ENCODE measurements at regions not wholly inside any gene's neighbourhood (a gene's known extent, or its start where the extent isn't known, plus 50 kb on each side); places are given as distances from the start of the nearest gene placed in this dataset.

DNA sequence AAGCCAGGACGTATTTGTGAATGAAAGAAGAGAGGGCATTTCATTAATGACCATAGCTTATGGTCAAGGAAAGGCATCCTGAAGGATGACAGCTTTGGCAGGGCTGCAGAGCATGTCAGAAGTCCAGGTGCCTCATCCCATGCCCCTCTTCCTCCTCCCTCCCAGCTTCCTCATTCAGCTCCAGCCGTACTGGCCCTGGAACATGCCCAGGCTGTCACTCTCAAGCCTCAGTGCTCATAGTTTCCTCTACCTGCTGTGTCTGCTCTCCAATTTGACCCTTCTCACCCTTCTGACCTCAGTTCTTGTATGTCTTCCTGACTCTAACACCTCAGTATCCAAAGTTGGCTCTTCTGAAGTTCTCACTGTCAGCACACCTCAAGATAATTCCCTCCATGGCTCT is 695.8 kb upstream of the HS6ST1 start:
- TF ChIP-seq, protein P1, sequence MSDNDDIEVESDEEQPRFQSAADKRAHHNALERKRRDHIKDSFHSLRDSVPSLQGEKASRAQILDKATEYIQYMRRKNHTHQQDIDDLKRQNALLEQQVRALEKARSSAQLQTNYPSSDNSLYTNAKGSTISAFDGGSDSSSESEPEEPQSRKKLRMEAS (IDR thresholded peaks at IDR 0.05): no peak
- TF ChIP-seq, protein P2, sequence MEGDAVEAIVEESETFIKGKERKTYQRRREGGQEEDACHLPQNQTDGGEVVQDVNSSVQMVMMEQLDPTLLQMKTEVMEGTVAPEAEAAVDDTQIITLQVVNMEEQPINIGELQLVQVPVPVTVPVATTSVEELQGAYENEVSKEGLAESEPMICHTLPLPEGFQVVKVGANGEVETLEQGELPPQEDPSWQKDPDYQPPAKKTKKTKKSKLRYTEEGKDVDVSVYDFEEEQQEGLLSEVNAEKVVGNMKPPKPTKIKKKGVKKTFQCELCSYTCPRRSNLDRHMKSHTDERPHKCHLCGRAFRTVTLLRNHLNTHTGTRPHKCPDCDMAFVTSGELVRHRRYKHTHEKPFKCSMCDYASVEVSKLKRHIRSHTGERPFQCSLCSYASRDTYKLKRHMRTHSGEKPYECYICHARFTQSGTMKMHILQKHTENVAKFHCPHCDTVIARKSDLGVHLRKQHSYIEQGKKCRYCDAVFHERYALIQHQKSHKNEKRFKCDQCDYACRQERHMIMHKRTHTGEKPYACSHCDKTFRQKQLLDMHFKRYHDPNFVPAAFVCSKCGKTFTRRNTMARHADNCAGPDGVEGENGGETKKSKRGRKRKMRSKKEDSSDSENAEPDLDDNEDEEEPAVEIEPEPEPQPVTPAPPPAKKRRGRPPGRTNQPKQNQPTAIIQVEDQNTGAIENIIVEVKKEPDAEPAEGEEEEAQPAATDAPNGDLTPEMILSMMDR (IDR thresholded peaks at IDR 0.05; ENCODE audit: low read depth, low read length, missing input control): no peak
- no peak for TF ChIP-seq RAD21 (IDR thresholded peaks at IDR 0.05)

Data from liver (tissue), 3 donors.